NCI-H510A treated with DMSO at 0.1 percent for 48 hours (cell line): ENCODE measurements at regions not wholly inside any gene's neighbourhood (a gene's known extent, or its start where the extent isn't known, plus 50 kb on each side); places are given as distances from the start of the nearest gene placed in this dataset.
"Not testable (repeated sequence)": the region's sequence is repeated elsewhere in the genome, so short reads cannot be mapped to it uniquely, and the experiment has no call there.

Source experiments
- DNase-seq: peaks from one replicate; lab custom pipeline; 2025; lab: John Stamatoyannopoulos, UW

DNA sequence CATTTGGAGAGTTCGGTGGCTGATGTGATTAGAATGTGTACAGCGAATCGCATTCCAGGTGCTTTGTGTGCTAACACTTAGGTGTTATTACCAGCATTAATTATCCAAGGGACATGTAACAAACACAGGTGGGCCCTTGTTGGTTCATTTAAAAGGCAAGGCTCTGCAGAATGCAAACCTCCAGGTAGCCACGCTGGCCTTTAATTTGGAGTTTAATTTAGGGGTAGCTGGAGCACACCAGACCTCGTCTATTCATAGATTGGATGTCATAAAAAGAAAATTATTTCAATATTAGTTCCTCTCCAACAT lies 191.1 kb downstream of the MAT2B start:
- DNase-seq: no peak

GRCh38 chr5:163706053-163706771 lies 200.8 kb downstream of the MAT2B start:
- DNase-seq: no peak

GRCh38 chr5:163712011-163712410 lies 206.6 kb downstream of the MAT2B start:
- no peak for DNase-seq

GRCh38 chr5:163718272-163718671 lies 212.9 kb downstream of the MAT2B start:
- no peak for DNase-seq

GRCh38 chr5:163724305-163724704 lies 218.9 kb downstream of the MAT2B start:
- no peak for DNase-seq

- no peak for DNase-seq
Measured at GRCh38 chr5:163727028-163727427, 221.6 kb downstream of the MAT2B start.

DNA sequence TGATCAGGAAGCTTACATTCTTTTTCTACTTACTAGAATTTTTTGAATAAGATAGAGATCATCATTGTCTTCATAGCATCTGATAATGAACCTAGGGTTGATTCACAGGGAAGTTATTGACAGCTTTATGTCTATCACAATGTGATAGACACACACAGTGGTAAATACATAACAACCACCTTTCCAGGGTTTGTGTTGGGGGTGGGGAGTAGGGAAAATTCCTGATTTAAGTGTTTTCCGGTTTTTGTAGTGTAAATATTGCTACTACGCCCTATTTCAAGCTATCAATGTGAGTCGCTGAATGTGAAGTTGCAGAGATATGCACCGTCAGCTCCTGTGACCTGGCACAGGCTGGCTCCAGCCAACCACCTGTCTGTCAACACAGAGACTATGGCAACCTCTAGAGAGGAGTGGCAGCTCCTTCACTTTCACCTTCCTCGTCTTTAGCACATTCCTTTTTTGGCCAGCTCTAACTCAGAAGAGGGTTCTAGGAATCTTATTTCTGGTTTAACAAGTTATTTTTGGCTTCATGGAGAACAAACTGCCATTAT lies 224.9 kb downstream of the MAT2B start:
- no peak for DNase-seq

DNA sequence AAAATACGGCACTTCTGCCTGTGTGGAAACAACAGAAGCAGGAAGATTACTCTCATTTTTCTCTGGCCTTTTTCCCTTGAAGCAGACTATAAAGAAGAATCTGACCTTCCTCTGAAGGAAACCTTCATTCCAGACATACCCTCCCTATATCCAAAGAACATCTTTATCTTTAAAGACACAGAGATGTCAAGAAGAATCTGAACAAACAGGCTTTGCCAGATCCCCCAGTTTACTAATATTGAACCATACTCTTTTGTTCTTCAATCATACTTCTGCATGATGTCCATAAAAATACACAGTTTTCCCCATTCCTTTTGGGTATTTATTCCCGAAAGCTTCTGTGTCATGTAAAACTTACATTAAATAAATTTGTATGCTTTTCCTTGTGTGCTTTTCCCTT lies 225.8 kb downstream of the MAT2B start:
- DNase-seq: no peak

- no peak for DNase-seq
Measured at GRCh38 chr5:163735069-163735468, 229.7 kb downstream of the MAT2B start.

DNA sequence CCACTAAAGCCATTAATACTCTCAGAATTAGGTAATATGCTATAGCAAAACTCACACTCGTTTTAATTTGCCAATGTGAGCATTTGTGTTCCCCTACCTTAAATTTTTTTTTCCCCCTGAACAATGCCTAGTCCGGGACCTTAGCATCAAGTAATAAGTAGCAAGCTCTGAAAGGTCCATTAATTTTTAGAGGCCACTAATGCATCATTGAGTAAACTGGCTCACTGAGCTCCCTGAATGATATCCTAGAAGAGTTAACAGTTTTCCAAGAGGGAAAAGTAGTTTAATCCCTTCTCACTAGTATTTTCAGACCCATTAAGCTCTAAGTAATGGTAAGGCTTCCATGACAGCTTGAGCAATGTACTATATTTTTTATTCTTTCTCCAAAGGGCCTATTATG lies 242.2 kb downstream of the MAT2B start:
- no peak for DNase-seq

- no peak for DNase-seq
Measured at GRCh38 chr5:163748934-163749333, 243.5 kb downstream of the MAT2B start.

GRCh38 chr5:163750415-163750814 lies 245.0 kb downstream of the MAT2B start:
- DNase-seq: not testable (repeated sequence)

DNA sequence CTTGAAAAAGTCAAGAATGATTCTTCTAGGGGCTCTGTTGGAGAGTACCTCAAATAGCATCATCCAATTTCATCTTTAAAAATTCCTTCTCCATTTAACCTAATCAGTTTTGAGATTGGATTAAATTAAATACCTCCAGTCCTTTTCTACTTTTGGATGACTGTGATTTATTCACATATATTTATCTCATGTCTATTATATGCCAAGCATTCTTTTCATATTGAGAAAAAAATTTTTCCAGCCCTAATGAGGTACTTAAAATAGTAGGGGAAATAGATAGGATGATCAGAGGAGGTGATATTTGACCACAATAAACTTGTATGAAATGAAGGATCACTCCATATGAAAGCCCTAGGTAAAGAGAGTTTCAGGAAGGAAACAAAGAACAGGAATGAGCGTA lies 250.1 kb downstream of the MAT2B start:
- DNase-seq: no peak

GRCh38 chr5:163756170-163756569 lies 250.8 kb downstream of the MAT2B start:
- DNase-seq: no peak

DNA sequence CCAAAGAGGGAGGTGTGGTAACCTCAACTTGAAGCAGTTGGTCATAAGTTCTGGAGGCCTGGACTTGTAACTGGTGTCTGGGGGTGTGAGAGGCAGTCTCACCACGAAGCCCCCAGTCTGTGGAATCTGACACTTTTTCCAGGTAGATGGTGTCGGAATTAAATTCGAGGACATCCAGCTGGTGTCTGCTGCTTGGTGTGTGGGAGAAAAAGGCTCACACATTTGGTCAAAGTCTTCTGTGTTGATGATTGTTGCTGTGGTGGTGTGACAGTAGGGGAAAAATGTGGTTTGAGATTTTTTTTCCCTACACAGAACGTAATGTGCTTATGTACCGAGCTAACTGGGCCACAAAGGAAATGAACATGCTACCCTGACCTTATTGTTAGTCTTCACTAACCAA lies 251.9 kb downstream of the MAT2B start:
- DNase-seq: no peak

DNA sequence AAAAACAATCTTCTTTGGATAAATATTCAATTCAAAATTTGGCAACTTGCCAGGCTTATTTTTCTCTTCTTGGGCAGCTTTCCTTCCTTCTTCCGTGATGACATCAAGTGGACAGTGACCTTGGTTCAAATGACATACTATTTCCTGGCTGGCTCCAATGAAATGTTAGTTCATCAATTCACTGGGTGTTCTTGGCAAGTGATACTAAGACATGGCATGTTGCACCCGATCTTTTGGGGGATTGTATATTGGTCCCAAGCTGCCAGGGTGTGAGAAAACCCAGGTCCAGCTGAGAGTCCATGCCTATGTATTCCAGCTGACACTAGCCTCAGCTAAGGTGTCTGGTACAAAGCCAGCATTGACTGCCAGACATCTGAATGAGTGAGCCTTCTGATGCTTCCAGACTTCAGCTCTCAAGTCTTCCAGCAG lies 252.9 kb downstream of the MAT2B start:
- no peak for DNase-seq

- DNase-seq: no peak
Measured at GRCh38 chr5:163759000-163759704, 253.7 kb downstream of the MAT2B start.

GRCh38 chr5:163760498-163760897 lies 255.1 kb downstream of the MAT2B start:
- no peak for DNase-seq

- DNase-seq: no peak
Measured at GRCh38 chr5:163766936-163767670, 261.7 kb downstream of the MAT2B start.

DNA sequence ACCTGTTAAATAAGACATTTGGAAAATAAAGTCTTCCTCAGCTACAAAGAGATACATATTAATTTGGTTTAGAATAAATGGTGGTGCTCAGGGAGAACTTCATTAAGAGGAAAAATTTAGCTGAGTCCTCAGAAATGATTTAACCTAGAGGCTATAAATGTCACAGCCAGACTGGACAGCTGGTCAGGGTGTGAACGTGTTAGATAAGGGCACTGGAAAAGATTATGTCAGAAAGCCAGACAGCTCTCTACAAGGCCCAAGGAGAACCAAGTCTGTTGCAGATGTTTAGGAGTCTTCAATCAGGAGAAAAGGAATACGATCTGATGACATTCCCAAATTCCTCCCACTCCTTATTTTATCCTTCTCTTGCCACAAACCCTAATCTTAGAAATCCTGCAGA lies 265.2 kb downstream of the MAT2B start:
- no peak for DNase-seq

GRCh38 chr5:163772241-163772640 lies 266.8 kb downstream of the MAT2B start:
- DNase-seq: no peak

DNA sequence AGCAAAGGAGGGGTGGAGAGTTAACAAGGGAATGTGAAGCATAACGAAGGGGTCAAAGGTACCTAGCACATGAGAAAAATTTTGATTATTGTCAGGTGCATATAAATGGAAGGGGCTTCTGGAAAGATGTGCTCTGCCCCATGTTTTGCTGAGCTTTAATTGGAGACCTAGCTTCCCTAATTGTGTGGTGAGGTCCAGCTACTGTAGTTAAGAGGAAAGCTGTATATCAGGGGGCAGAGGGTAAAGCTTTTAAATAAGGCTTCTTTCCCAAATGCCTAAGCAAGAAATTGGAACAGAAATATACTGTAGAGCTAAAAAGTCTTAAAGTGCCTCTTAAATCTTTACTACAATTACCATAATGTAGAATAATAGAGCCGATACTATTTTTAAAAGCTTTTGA lies 267.2 kb downstream of the MAT2B start:
- DNase-seq: no peak

- no peak for DNase-seq
Measured at GRCh38 chr5:163773226-163773625, 267.8 kb downstream of the MAT2B start.
